Hepatocyte (in vitro differentiated cells): ENCODE measurements at regions not wholly inside any gene's neighbourhood (a gene's known extent, or its start where the extent isn't known, plus 50 kb on each side); places are given as distances from the start of the nearest gene placed in this dataset.
A peak's percentile ranks its signal among the peaks of the same experiment; 100 is the strongest.

ENCODE experiments used
- DNase-seq: peaks from one replicate; pipeline ENCODE4 v3.0.0-alpha.2; 2016; ENCODE audit warnings: low spot score
- H2AFZ ChIP-seq: fragments of 200-600 bp; sonication (generic); 2 replicates; pipeline ENCODE4 v1.6.0; 2016; ENCODE audit warnings: antibody characterized with exemption, mild to moderate bottlenecking
- H3K27ac ChIP-seq: fragments of 200-600 bp; sonication (generic); 2 replicates; pipeline ENCODE4 v1.5.1; 2016; ENCODE audit warnings: mild to moderate bottlenecking
- H3K27me3 ChIP-seq: fragments of 200-600 bp; sonication (generic); 2 replicates; pipeline ENCODE4 v1.6.1; 2016
- H3K36me3 ChIP-seq: fragments of 200-600 bp; sonication (generic); replicated peaks from 2 replicates; pipeline ENCODE4 v1.5.1; 2016; ENCODE audit warnings: low read depth; ENCODE audit not compliant: insufficient read depth
- H3K4me1 ChIP-seq: fragments of 200-600 bp; sonication (generic); 2 replicates; pipeline ENCODE4 v1.5.1; 2016; ENCODE audit warnings: mild to moderate bottlenecking, moderate library complexity; ENCODE audit not compliant: insufficient read depth
- H3K4me2 ChIP-seq: fragments of 200-600 bp; sonication (generic); 2 replicates; pipeline ENCODE4 v1.6.0; 2016
- H3K4me3 ChIP-seq: fragments of 200-600 bp; sonication (generic); 2 replicates; pipeline ENCODE4 v1.5.1; 2016; ENCODE audit warnings: mild to moderate bottlenecking
- H3K79me2 ChIP-seq: fragments of 200-600 bp; sonication (generic); 2 replicates; pipeline ENCODE4 v1.6.0; 2017; ENCODE audit warnings: mild to moderate bottlenecking
- H3K9me2 ChIP-seq: fragments of 200-600 bp; sonication (generic); replicated peaks from 2 replicates; pipeline ENCODE4 v1.6.0; 2017; ENCODE audit warnings: mild to moderate bottlenecking; ENCODE audit not compliant: insufficient read depth
- H3K9me3 ChIP-seq: fragments of 200-600 bp; sonication (generic); 2 replicates; pipeline ENCODE4 v1.5.1; 2016; ENCODE audit warnings: low read depth, mild to moderate bottlenecking
- H4K20me1 ChIP-seq: fragments of 200-600 bp; sonication (generic); 2 replicates; pipeline ENCODE4 v1.6.0; 2016; ENCODE audit warnings: mild to moderate bottlenecking; ENCODE audit not compliant: insufficient read depth, poor library complexity, severe bottlenecking
- EZH2 ChIP-seq: fragments of 200-600 bp; sonication (generic); IDR thresholded peaks from 2 replicates; pipeline ENCODE4 v1.6.1; 2016; ENCODE audit warnings: antibody characterized with exemption, mild to moderate bottlenecking, borderline replicate concordance
- EZH2phosphoT487 ChIP-seq: fragments of 200-600 bp; sonication (generic); IDR thresholded peaks from one replicate; pipeline ENCODE4 v1.6.1; 2018; ENCODE audit warnings: antibody characterized with exemption, mild to moderate bottlenecking, low read depth, moderate library complexity; ENCODE audit not compliant: unreplicated experiment, severe bottlenecking
- WGBS: methylation state at CpG from one replicate; pipeline ENCODE4 v1.1.6; 2016; ENCODE audit warnings: low lambda C conversion rate; ENCODE audit errors: missing lambda C conversion rate; 5-methylcytosine and 5-hydroxymethylcytosine counted together
- TF ChIP-seq, protein P1 (sequence below): fragments of 200-600 bp; sonication (generic); IDR thresholded peaks from 2 replicates; pipeline ENCODE4 v1.5.1; 2016; ENCODE audit warnings: antibody characterized with exemption, mild to moderate bottlenecking; ENCODE audit not compliant: poor library complexity

GRCh38 chrX:39440799-39441284, 639.6 kb downstream of the MID1IP1 start:
- DNase-seq, result no peak
- Histone ChIP-seq H3K27me3 (no peaks in the 10 kb centered on the region), H3K4me2 (no peak overlapping the region), H3K36me3 (no peaks in the 10 kb centered on the region), H3K9me2 (no peaks in the 10 kb centered on the region), H3K79me2 (no peaks in the 10 kb centered on the region), H3K4me3 (no peak overlapping the region), H2AFZ (no peak overlapping the region), H3K9me3 (no peaks in the 10 kb centered on the region), H3K4me1 (peaks cover 28% of the 10 kb centered on the region), H4K20me1 (no peaks in the 10 kb centered on the region), H3K27ac (no peak overlapping the region)
- TF ChIP-seq EZH2phosphoT487 (no peak), EZH2 (no peak)
- TF ChIP-seq, protein P1, sequence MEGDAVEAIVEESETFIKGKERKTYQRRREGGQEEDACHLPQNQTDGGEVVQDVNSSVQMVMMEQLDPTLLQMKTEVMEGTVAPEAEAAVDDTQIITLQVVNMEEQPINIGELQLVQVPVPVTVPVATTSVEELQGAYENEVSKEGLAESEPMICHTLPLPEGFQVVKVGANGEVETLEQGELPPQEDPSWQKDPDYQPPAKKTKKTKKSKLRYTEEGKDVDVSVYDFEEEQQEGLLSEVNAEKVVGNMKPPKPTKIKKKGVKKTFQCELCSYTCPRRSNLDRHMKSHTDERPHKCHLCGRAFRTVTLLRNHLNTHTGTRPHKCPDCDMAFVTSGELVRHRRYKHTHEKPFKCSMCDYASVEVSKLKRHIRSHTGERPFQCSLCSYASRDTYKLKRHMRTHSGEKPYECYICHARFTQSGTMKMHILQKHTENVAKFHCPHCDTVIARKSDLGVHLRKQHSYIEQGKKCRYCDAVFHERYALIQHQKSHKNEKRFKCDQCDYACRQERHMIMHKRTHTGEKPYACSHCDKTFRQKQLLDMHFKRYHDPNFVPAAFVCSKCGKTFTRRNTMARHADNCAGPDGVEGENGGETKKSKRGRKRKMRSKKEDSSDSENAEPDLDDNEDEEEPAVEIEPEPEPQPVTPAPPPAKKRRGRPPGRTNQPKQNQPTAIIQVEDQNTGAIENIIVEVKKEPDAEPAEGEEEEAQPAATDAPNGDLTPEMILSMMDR, result no peak

DNA sequence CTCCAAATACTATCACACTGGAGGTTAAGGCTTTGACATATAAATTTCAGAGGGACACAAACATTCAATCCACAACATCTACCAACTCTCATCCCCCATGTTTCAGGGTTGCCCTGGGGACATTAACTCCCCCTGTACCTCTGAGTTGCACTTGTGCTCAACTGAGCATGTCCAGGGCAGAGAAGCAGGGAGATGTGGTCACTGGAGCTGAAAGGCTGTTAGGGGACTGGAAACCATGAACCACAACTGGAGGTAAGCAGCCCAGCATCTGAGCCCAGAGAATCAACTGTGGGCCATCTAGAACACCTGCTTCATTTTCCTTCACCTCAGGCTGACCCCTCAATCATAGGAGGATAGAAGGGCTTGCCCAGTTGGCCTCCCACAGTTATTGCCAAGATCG, 641.1 kb downstream of the MID1IP1 start:
- WGBS, result 81% methylated on average over 1 of the region's 1 CpG
- H3K27me3 ChIP-seq, result no peaks in the 10 kb centered on the region
- TF ChIP-seq EZH2 (no peak), EZH2phosphoT487 (no peak)
- TF ChIP-seq, protein P1, result no peak

GRCh38 chrX:39443240-39443639, 642.0 kb downstream of the MID1IP1 start:
- WGBS, result 50% methylated on average over 1 of the region's 2 CpGs
- TF ChIP-seq EZH2phosphoT487, result no peak
- no peak for TF ChIP-seq EZH2
- TF ChIP-seq, protein P1, result no peak
- Histone ChIP-seq H3K4me1 (peaks cover 23% of the 10 kb centered on the region), H3K4me2 (no peak overlapping the region), H3K27me3 (no peaks in the 10 kb centered on the region), H3K9me2 (no peaks in the 10 kb centered on the region), H3K4me3 (no peak overlapping the region), H3K9me3 (no peaks in the 10 kb centered on the region), H2AFZ (no peak overlapping the region), H3K79me2 (no peaks in the 10 kb centered on the region), H3K36me3 (no peaks in the 10 kb centered on the region), H4K20me1 (no peaks in the 10 kb centered on the region), H3K27ac (no peak overlapping the region)
- no peak for DNase-seq

More for the DNA sequence above, 641.1 kb downstream of the MID1IP1 start:
- Histone ChIP-seq H3K79me2 (no peaks in the 10 kb centered on the region), H3K4me1 (peaks cover 28% of the 10 kb centered on the region), H3K36me3 (no peaks in the 10 kb centered on the region), H3K9me2 (no peaks in the 10 kb centered on the region), H3K4me2 (no peak overlapping the region), H3K9me3 (no peaks in the 10 kb centered on the region), H4K20me1 (no peaks in the 10 kb centered on the region), H3K27ac (no peak overlapping the region), H3K4me3 (no peak overlapping the region), H2AFZ (no peak overlapping the region)
- DNase-seq, result no peak

DNA sequence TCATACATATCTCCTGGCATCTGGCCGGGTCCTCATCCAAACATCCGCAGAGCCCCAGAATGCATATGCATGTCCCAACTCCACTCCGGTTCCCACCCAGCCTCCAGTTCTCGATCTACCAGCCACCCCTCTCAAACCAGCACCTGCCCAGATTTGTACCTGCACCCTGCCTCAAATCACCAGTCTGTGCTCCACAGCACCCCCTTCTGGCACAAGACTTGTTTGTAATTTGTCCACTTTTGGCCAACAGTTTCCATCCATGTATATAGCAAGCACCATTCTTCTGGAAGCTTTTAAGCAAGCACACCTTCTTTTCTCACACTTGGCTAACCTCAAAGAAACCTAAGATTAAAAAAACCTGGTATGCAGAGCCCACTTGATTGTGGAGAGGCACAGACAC, 644.1 kb downstream of the MID1IP1 start:
- no peaks in the 10 kb centered on the region for H3K79me2 ChIP-seq
- no peak overlapping the region for H3K4me2 ChIP-seq
- no peaks in the 10 kb centered on the region for H3K9me3 ChIP-seq
- 68% methylated on average over 4 of the region's 4 CpGs for WGBS
- peaks cover 5% of the 10 kb centered on the region for H3K4me1 ChIP-seq
- H3K27ac ChIP-seq, result no peak overlapping the region
- no peak overlapping the region for H2AFZ ChIP-seq
- no peak for DNase-seq
- no peaks in the 10 kb centered on the region for H4K20me1 ChIP-seq
- H3K36me3 ChIP-seq, result no peaks in the 10 kb centered on the region
- no peaks in the 10 kb centered on the region for H3K9me2 ChIP-seq
- no peak overlapping the region for H3K4me3 ChIP-seq
- no peaks in the 10 kb centered on the region for H3K27me3 ChIP-seq
- no peak for TF ChIP-seq EZH2phosphoT487
- TF ChIP-seq, protein P1, result peak; percentile 32
- TF ChIP-seq EZH2, result no peak
